GM23338 (cell line): ENCODE measurements at regions not wholly inside any gene's neighbourhood (a gene's known extent, or its start where the extent isn't known, plus 50 kb on each side); places are given as distances from the start of the nearest gene placed in this dataset.

Source experiments
- ATAC-seq: fragments of 200-7000 bp; cut with Tn5 transposase; 3 replicates; pipeline ENCODE4 v1.9.1; 2020
- DNase-seq: peaks from one replicate; pipeline ENCODE4 v3.0.0-alpha.2; 2015; ENCODE audit warnings: low spot score
- H2AFZ ChIP-seq: fragments of 200-600 bp; sonication (generic); 2 replicates; pipeline ENCODE4 v1.8.0; 2016; ENCODE audit warnings: antibody characterized with exemption, mild to moderate bottlenecking, moderate library complexity
- H3F3A ChIP-seq: fragments of 200-600 bp; sonication (generic); replicated peaks from 2 replicates; pipeline ENCODE4 v1.8.0; 2017; ENCODE audit warnings: antibody characterized with exemption, mixed run types, low read depth
- H3K27ac ChIP-seq: fragments of 200-600 bp; sonication (generic); 2 replicates; pipeline ENCODE4 v1.6.1; 2016; ENCODE audit warnings: low read depth
- H3K27me3 ChIP-seq: fragments of 200-600 bp; sonication (generic); 2 replicates; pipeline ENCODE4 v1.8.0; 2016; ENCODE audit warnings: mild to moderate bottlenecking, mixed run types, moderate library complexity; ENCODE audit not compliant: insufficient read depth
- H3K36me3 ChIP-seq: fragments of 200-600 bp; sonication (generic); 2 replicates; pipeline ENCODE4 v1.8.0; 2016; ENCODE audit warnings: mild to moderate bottlenecking; ENCODE audit not compliant: insufficient read depth
- H3K4me1 ChIP-seq: fragments of 200-600 bp; sonication (generic); 2 replicates; pipeline ENCODE4 v1.8.0; 2016; ENCODE audit warnings: mild to moderate bottlenecking, moderate library complexity; ENCODE audit not compliant: insufficient read depth
- H3K4me2 ChIP-seq: fragments of 200-600 bp; sonication (generic); 2 replicates; pipeline ENCODE4 v1.7.1; 2017; ENCODE audit warnings: mixed run types
- H3K4me3 ChIP-seq: fragments of 200-600 bp; sonication (generic); 2 replicates; pipeline ENCODE4 v1.6.1; 2016; ENCODE audit warnings: mixed run types
- H3K79me2 ChIP-seq: fragments of 200-600 bp; sonication (generic); replicated peaks from 2 replicates; pipeline ENCODE4 v1.8.0; 2017; ENCODE audit warnings: mild to moderate bottlenecking; ENCODE audit not compliant: insufficient read depth
- H3K9me2 ChIP-seq: fragments of 200-600 bp; sonication (generic); 2 replicates; pipeline ENCODE4 v1.8.0; 2017; ENCODE audit not compliant: insufficient read depth
- H4K20me1 ChIP-seq: fragments of 200-600 bp; sonication (generic); replicated peaks from 2 replicates; pipeline ENCODE4 v1.8.0; 2017; ENCODE audit warnings: mild to moderate bottlenecking; ENCODE audit not compliant: insufficient read depth
- H3K27ac Mint-ChIP-seq: 2 replicates; pipeline ENCODE4 v1.8.0; 2020; ENCODE audit warnings: inconsistent platforms, mild to moderate bottlenecking, moderate library complexity, mixed read lengths
- H3K27me3 Mint-ChIP-seq: 3 replicates; pipeline ENCODE4 v1.8.0; 2022; ENCODE audit warnings: low read depth, mild to moderate bottlenecking, moderate library complexity, mixed read lengths, inconsistent platforms; ENCODE audit not compliant: insufficient read depth, poor library complexity
- H3K36me3 Mint-ChIP-seq: 3 replicates; pipeline ENCODE4 v1.8.0; 2021; ENCODE audit warnings: low read depth, mild to moderate bottlenecking, inconsistent platforms, moderate library complexity, mixed read lengths
- H3K4me1 Mint-ChIP-seq: 3 replicates; pipeline ENCODE4 v1.8.0; 2020; ENCODE audit warnings: mild to moderate bottlenecking, inconsistent platforms, mixed read lengths
- H3K4me3 Mint-ChIP-seq: 3 replicates; pipeline ENCODE4 v1.8.0; 2021; ENCODE audit warnings: moderate library complexity, mild to moderate bottlenecking, inconsistent platforms, mixed read lengths
- H3K9me3 Mint-ChIP-seq: 3 replicates; pipeline ENCODE4 v1.8.0; 2020; ENCODE audit warnings: moderate library complexity, mild to moderate bottlenecking, inconsistent platforms, mixed read lengths
- CREB1 ChIP-seq: fragments of 250-450 bp; sonication (Bioruptor Pico); IDR thresholded peaks from 2 replicates; pipeline ENCODE4 v1.5.0; 2020; ENCODE audit warnings: low read depth, mild to moderate bottlenecking, moderate library complexity
- CTCF ChIP-seq, 2 experiments: fragments of 200-600 bp in 1 of 2; sonication (generic) in 1 of 2; conservative IDR thresholded peaks; 2 replicates each; pipeline versions ENCODE4 v1.5.1 to v1.6.1; 2016 to 2017; ENCODE audit warnings: antibody characterized with exemption in 2 of 2, low read depth in 2 of 2, mild to moderate bottlenecking in 2 of 2, moderate library complexity in 1 of 2
- EZH2 ChIP-seq: fragments of 200-600 bp; sonication (generic); IDR thresholded peaks from one replicate; pipeline ENCODE4 v1.8.0; 2017; ENCODE audit warnings: antibody characterized with exemption, mild to moderate bottlenecking, low read depth; ENCODE audit not compliant: unreplicated experiment
- EZH2phosphoT487 ChIP-seq: fragments of 200-600 bp; sonication (generic); IDR thresholded peaks from one replicate; pipeline ENCODE4 v1.8.1; 2018; ENCODE audit warnings: antibody characterized with exemption; ENCODE audit not compliant: unreplicated experiment
- JUNB ChIP-seq: IDR thresholded peaks from one replicate; pipeline ENCODE4 v1.6.1; 2016; ENCODE audit warnings: antibody characterized with exemption; ENCODE audit not compliant: unreplicated experiment
- NANOG ChIP-seq: IDR thresholded peaks from 2 replicates; pipeline ENCODE4 v1.6.1; 2016; ENCODE audit warnings: antibody characterized with exemption, borderline replicate concordance
- POLR2AphosphoS5 ChIP-seq: IDR thresholded peaks from 2 replicates; pipeline ENCODE4 v1.6.1; 2016; ENCODE audit warnings: antibody characterized with exemption, low read depth
- REST ChIP-seq: IDR thresholded peaks from one replicate; pipeline ENCODE4 v1.6.1; 2018; ENCODE audit warnings: antibody characterized with exemption; ENCODE audit not compliant: unreplicated experiment
- STAT1 ChIP-seq: IDR thresholded peaks from one replicate; pipeline ENCODE4 v1.6.1; 2016; ENCODE audit warnings: antibody characterized with exemption; ENCODE audit not compliant: unreplicated experiment
- ZNF114 ChIP-seq: fragments of 250-450 bp; sonication (Bioruptor Pico); IDR thresholded peaks from 2 replicates; pipeline ENCODE4 v1.5.0; 2020; ENCODE audit warnings: mild to moderate bottlenecking, moderate library complexity
- ZNF331 ChIP-seq: fragments of 250-450 bp; sonication (Bioruptor Pico); IDR thresholded peaks from 2 replicates; pipeline ENCODE4 v1.5.0; 2020; ENCODE audit warnings: low read depth, mild to moderate bottlenecking, moderate library complexity
- TF ChIP-seq, protein P1 (sequence below): IDR thresholded peaks from 2 replicates; pipeline ENCODE4 v1.6.1; 2016; ENCODE audit warnings: antibody characterized with exemption
- TF ChIP-seq, protein P2 (sequence below): fragments of 250-450 bp; sonication (Bioruptor Pico); IDR thresholded peaks from 2 replicates; pipeline ENCODE4 v1.5.0; 2020; ENCODE audit warnings: mild to moderate bottlenecking, moderate library complexity

DNA sequence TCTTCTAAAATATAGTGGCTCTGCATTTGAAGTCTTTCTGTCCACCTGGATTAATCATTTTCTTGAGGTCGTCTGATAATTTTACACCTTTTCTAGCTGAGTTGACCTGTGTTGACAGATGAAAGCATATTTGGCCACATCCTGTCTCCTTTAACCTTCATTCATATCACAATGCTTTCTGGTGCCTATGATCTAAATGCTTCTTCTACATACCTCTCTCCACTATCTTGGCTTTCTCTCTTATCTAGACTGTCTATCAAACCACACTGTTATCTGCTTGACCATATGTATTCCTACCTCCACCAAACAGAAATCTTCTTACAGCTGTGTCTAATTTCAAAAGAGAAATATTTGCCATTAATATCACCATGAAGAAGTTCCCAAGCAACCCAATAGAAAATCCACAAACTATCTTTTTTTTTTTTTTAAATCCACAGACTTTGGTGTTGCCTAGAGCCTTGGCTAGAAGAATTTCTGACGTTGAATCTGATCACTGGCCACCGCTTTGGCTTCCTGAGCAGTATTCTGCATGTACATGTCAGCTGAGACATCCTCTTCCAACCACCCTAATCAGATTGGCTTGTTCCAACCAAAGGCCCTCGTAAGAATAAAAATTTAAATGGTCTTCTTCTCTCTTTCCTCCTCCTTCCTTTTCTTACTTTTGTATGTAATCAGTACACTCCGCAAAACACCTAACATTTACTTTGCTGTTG is 66.3 kb upstream of the SP4 start:
- Histone ChIP-seq H3K4me2 (no peak overlapping the region), H3K27ac (no peak overlapping the region), H3K9me2 (no peaks in the 10 kb centered on the region), H3K36me3 (no peaks in the 10 kb centered on the region), H3K4me3 (no peak overlapping the region), H3K27me3 (no peaks in the 10 kb centered on the region), H3F3A (no peaks in the 10 kb centered on the region), H3K79me2 (no peaks in the 10 kb centered on the region), H2AFZ (no peak overlapping the region), H4K20me1 (no peaks in the 10 kb centered on the region), H3K4me1 (0 out of 2 replicates have a peak, but pooled peaks cover 3% of the 10 kb centered on the region)
- Mint-ChIP-seq H3K36me3 (no peaks in the 10 kb centered on the region), H3K4me1 (no peaks in the 10 kb centered on the region), H3K27me3 (peaks cover 2% of the 10 kb centered on the region), H3K4me3 (no peak overlapping the region), H3K27ac (no peak overlapping the region), H3K9me3 (peaks cover 3% of the 10 kb centered on the region; the same call in 1 of the 3 replicates)
- DNase-seq (no peak), ATAC-seq (no peak)
- TF ChIP-seq, protein P1, sequence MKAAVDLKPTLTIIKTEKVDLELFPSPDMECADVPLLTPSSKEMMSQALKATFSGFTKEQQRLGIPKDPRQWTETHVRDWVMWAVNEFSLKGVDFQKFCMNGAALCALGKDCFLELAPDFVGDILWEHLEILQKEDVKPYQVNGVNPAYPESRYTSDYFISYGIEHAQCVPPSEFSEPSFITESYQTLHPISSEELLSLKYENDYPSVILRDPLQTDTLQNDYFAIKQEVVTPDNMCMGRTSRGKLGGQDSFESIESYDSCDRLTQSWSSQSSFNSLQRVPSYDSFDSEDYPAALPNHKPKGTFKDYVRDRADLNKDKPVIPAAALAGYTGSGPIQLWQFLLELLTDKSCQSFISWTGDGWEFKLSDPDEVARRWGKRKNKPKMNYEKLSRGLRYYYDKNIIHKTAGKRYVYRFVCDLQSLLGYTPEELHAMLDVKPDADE = no peak
- TF ChIP-seq JUNB (no peak), CTCF (conservative IDR thresholded peaks at IDR 0.05; ENCODE audit: low read depth in 2 of 2) (no peak), NANOG (no peak), POLR2AphosphoS5 (no peak), ZNF114 (CRISPR knock-in tag) (no peak), ZNF331 (CRISPR knock-in tag) (no peak), CREB1 (CRISPR knock-in tag) (no peak), EZH2 (no peak), EZH2phosphoT487 (no peak), REST (no peak), STAT1 (no peak)
- TF ChIP-seq, protein P2, sequence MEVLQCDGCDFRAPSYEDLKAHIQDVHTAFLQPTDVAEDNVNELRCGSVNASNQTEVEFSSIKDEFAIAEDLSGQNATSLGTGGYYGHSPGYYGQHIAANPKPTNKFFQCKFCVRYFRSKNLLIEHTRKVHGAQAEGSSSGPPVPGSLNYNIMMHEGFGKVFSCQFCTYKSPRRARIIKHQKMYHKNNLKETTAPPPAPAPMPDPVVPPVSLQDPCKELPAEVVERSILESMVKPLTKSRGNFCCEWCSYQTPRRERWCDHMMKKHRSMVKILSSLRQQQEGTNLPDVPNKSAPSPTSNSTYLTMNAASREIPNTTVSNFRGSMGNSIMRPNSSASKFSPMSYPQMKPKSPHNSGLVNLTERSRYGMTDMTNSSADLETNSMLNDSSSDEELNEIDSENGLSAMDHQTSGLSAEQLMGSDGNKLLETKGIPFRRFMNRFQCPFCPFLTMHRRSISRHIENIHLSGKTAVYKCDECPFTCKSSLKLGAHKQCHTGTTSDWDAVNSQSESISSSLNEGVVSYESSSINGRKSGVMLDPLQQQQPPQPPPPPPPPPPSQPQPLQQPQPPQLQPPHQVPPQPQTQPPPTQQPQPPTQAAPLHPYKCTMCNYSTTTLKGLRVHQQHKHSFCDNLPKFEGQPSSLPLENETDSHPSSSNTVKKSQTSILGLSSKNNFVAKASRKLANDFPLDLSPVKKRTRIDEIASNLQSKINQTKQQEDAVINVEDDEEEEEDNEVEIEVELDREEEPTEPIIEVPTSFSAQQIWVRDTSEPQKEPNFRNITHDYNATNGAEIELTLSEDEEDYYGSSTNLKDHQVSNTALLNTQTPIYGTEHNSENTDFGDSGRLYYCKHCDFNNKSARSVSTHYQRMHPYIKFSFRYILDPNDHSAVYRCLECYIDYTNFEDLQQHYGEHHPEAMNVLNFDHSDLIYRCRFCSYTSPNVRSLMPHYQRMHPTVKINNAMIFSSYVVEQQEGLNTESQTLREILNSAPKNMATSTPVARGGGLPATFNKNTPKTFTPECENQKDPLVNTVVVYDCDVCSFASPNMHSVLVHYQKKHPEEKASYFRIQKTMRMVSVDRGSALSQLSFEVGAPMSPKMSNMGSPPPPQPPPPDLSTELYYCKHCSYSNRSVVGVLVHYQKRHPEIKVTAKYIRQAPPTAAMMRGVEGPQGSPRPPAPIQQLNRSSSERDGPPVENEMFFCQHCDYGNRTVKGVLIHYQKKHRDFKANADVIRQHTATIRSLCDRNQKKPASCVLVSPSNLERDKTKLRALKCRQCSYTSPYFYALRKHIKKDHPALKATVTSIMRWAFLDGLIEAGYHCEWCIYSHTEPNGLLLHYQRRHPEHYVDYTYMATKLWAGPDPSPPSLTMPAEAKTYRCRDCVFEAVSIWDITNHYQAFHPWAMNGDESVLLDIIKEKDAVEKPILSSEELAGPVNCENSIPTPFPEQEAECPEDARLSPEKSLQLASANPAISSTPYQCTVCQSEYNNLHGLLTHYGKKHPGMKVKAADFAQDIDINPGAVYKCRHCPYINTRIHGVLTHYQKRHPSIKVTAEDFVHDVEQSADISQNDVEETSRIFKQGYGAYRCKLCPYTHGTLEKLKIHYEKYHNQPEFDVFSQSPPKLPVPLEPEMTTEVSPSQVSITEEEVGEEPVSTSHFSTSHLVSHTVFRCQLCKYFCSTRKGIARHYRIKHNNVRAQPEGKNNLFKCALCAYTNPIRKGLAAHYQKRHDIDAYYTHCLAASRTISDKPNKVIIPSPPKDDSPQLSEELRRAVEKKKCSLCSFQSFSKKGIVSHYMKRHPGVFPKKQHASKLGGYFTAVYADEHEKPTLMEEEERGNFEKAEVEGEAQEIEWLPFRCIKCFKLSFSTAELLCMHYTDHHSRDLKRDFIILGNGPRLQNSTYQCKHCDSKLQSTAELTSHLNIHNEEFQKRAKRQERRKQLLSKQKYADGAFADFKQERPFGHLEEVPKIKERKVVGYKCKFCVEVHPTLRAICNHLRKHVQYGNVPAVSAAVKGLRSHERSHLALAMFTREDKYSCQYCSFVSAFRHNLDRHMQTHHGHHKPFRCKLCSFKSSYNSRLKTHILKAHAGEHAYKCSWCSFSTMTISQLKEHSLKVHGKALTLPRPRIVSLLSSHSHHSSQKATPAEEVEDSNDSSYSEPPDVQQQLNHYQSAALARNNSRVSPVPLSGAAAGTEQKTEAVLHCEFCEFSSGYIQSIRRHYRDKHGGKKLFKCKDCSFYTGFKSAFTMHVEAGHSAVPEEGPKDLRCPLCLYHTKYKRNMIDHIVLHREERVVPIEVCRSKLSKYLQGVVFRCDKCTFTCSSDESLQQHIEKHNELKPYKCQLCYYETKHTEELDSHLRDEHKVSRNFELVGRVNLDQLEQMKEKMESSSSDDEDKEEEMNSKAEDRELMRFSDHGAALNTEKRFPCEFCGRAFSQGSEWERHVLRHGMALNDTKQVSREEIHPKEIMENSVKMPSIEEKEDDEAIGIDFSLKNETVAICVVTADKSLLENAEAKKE (CRISPR knock-in tag) = no peak
